Kidney (tissue), 13 donors: ENCODE measurements at regions not wholly inside any gene's neighbourhood (a gene's known extent, or its start where the extent isn't known, plus 50 kb on each side); places are given as distances from the start of the nearest gene placed in this dataset.
A peak's percentile ranks its signal among the peaks of the same experiment; 100 is the strongest.

Experiments
- DNase-seq, 5 donors: peaks; one replicate each; pipeline ENCODE4 v3.0.0-alpha.2; 2013 to 2020
- FAIRE-seq: peaks from 2 replicates; lab custom pipeline; 2012; peaks lifted over from hg19 to GRCh38; lab: Jason Lieb, UNC
- H3K27ac ChIP-seq, 2 donors: one replicate each; pipeline ENCODE4 v1.7.0; 2013; ENCODE audit warnings: low read depth in 2 of 2, low read length in 2 of 2, inconsistent platforms in 1 of 2
- H3K27me3 ChIP-seq: one replicate; pipeline ENCODE4 v1.7.1; 2013; ENCODE audit warnings: low read length, inconsistent platforms; ENCODE audit not compliant: control insufficient read depth, insufficient read depth
- H3K36me3 ChIP-seq, 3 donors: one replicate each; pipeline versions ENCODE4 v1.7.0 to v1.7.1; 2013; ENCODE audit warnings: low read length in 3 of 3, control low read depth in 1 of 3, inconsistent platforms in 1 of 3; ENCODE audit not compliant: insufficient read depth in 3 of 3, control insufficient read depth in 2 of 3
- H3K4me1 ChIP-seq, 3 donors: one replicate each; pipeline versions ENCODE4 v1.7.0 to v1.7.1; 2013; ENCODE audit warnings: low read length in 3 of 3, inconsistent platforms in 1 of 3, low read depth in 1 of 3; ENCODE audit not compliant: control insufficient read depth in 2 of 3, insufficient read depth in 2 of 3
- H3K4me3 ChIP-seq, 3 donors: one replicate each; pipeline versions ENCODE4 v1.7.0 to v1.8.1; 2013; ENCODE audit warnings: low read length in 3 of 3, control low read depth in 1 of 3, inconsistent platforms in 1 of 3
- H3K9ac ChIP-seq, 3 donors: one replicate each; pipeline versions ENCODE4 v1.7.0 to v1.7.1; 2013; ENCODE audit warnings: low read length in 3 of 3, control low read depth in 1 of 3, inconsistent platforms in 1 of 3
- H3K9me3 ChIP-seq, 3 donors: one replicate each; pipeline versions ENCODE4 v1.7.0 to v1.7.1; 2013; ENCODE audit warnings: low read length in 3 of 3, control low read depth in 1 of 3, inconsistent platforms in 1 of 3; ENCODE audit not compliant: control insufficient read depth in 2 of 3, insufficient read depth in 1 of 3
- CTCF ChIP-seq: IDR thresholded peaks from 3 replicates; pipeline ENCODE4 v1.5.1; 2012; ENCODE audit warnings: mild to moderate bottlenecking, moderate library complexity, borderline replicate concordance; ENCODE audit not compliant: insufficient read depth; ENCODE audit errors: extremely low read depth
- intact Hi-C: fragments of 100-400 bp; cut with DNase I; formaldehyde crosslinking; loops from one replicate; pipeline ENCODE4 v1.11.1; 2022
- donor health status: control.
- donor health status: control.
- donor health status: control.
- donor health status: control.
- donor health status: control.
- donor health status: DM: yes; HTN: yes; CAD: no.
- donor health status: Normal renal cell carcinoma (clear cell type).

- FAIRE-seq (no peak), DNase-seq (peak in 4 of 5 donors; percentile 57 to 79 (median 74))
- no peaks in the 10 kb centered on the region for H3K36me3 ChIP-seq
- intact Hi-C loops, result no loop called here
- H3K27me3 ChIP-seq, result no peaks in the 10 kb centered on the region
- H3K4me1 ChIP-seq, result no peaks in the 10 kb centered on the region
- no peak for TF ChIP-seq CTCF
- H3K9ac ChIP-seq, result no peak overlapping the region
- no peaks in the 10 kb centered on the region for H3K9me3 ChIP-seq
- H3K27ac ChIP-seq, result no peak overlapping the region
- H3K4me3 ChIP-seq, result no peak overlapping the region
These were observed 118.1 kb upstream of the MAFB start for GRCh38 chr20:40806929-40807820.

GRCh38 chr20:40807821-40808170 lies 118.8 kb upstream of the MAFB start:
- FAIRE-seq (no peak), DNase-seq (peak in 1 of 5 donors; percentile 7)
- Histone ChIP-seq H3K9ac (no peak overlapping the region), H3K27me3 (no peaks in the 10 kb centered on the region), H3K27ac (no peak overlapping the region), H3K4me3 (no peak overlapping the region), H3K4me1 (no peaks in the 10 kb centered on the region), H3K9me3 (no peaks in the 10 kb centered on the region), H3K36me3 (no peaks in the 10 kb centered on the region)
- TF ChIP-seq CTCF, result no peak
- intact Hi-C loops, result no loop called here

GRCh38 chr20:40808936-40809335 lies 119.9 kb upstream of the MAFB start:
- TF ChIP-seq CTCF, result no peak
- H3K9ac ChIP-seq, result no peak overlapping the region
- H3K4me3 ChIP-seq, result no peak overlapping the region
- H3K27me3 ChIP-seq, result no peaks in the 10 kb centered on the region
- FAIRE-seq (no peak), DNase-seq (no peak)
- intact Hi-C loops, result no loop called here
- H3K27ac ChIP-seq, result no peak overlapping the region
- no peaks in the 10 kb centered on the region for H3K9me3 ChIP-seq
- H3K4me1 ChIP-seq, result no peaks in the 10 kb centered on the region
- no peaks in the 10 kb centered on the region for H3K36me3 ChIP-seq
